ENCODE measurements at regions not wholly inside any gene's neighbourhood (a gene's known extent, or its start where the extent isn't known, plus 50 kb on each side); places are given as distances from the start of the nearest gene placed in this dataset.

GRCh38 chr5:8861764-8862163, 684.1 kb downstream of the SEMA5A start:
- TF ChIP-seq CTCF (IDR thresholded peaks at IDR 0.05) = no peak
- no peak for TF ChIP-seq EZH2phosphoT487 (IDR thresholded peaks at IDR 0.05)
- no peak for TF ChIP-seq EZH2 (IDR thresholded peaks at IDR 0.05)
